ENCODE measurements at regions not wholly inside any gene's neighbourhood (a gene's known extent, or its start where the extent isn't known, plus 50 kb on each side); places are given as distances from the start of the nearest gene placed in this dataset.

DNA sequence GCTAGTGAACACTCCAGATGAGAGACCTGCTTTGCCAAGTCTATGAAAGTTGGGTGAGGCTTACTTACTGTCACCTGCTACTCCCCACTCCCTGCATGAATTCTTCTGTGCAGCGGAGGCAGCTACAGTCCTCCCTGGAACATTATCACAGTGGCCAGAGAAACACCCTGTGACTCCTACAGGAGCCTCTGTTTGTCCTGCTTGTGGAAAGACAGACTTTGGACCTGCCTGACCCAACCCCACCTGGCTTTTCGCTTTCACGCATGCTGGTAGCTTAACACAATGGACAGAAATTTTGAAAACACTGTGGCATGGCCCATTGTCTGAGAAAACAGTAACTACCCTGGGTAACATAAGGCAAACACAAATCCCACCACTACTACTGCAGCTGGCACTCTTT lies 1565.5 kb upstream of the CADM2 start:
- intact Hi-C loops (cut with micrococcal nuclease; ENCODE audit: unreplicated experiment), result no loop called here
- H3K4me2 ChIP-seq (ENCODE audit: low read length), result no peak overlapping the region
- no peak overlapping the region for H2AFZ ChIP-seq (ENCODE audit: low read length)
- no peaks in the 10 kb centered on the region for H3K4me1 ChIP-seq (ENCODE audit: insufficient read depth, low read length, poor library complexity, severe bottlenecking)
- CTCF ChIA-PET (ENCODE audit: unreplicated experiment), result no interaction called here
- H3K9me2 ChIP-seq (ENCODE audit: insufficient read depth, low read length), result no peaks in the 10 kb centered on the region
- POLR2A ChIA-PET, result no interaction called here
- no peaks in the 10 kb centered on the region for H3K79me2 ChIP-seq (ENCODE audit: insufficient read depth, low read depth, low read length)
- DNase-seq (ENCODE audit: low spot score), result no peak
- no peak overlapping the region for H3K4me3 ChIP-seq (ENCODE audit: low read depth, low read length, poor library complexity, severe bottlenecking)
- H4K20me1 ChIP-seq (ENCODE audit: insufficient read depth, low read length), result no peaks in the 10 kb centered on the region
- TF ChIP-seq, protein P1, sequence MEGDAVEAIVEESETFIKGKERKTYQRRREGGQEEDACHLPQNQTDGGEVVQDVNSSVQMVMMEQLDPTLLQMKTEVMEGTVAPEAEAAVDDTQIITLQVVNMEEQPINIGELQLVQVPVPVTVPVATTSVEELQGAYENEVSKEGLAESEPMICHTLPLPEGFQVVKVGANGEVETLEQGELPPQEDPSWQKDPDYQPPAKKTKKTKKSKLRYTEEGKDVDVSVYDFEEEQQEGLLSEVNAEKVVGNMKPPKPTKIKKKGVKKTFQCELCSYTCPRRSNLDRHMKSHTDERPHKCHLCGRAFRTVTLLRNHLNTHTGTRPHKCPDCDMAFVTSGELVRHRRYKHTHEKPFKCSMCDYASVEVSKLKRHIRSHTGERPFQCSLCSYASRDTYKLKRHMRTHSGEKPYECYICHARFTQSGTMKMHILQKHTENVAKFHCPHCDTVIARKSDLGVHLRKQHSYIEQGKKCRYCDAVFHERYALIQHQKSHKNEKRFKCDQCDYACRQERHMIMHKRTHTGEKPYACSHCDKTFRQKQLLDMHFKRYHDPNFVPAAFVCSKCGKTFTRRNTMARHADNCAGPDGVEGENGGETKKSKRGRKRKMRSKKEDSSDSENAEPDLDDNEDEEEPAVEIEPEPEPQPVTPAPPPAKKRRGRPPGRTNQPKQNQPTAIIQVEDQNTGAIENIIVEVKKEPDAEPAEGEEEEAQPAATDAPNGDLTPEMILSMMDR (conservative IDR thresholded peaks at IDR 0.05; ENCODE audit: low read length), result no peak
- TF ChIP-seq EZH2phosphoT487 (IDR thresholded peaks at IDR 0.05; ENCODE audit: borderline replicate concordance, low read depth, low read length), result no peak
- H3K27ac ChIP-seq (ENCODE audit: low read depth, low read length, poor library complexity, severe bottlenecking), result no peak overlapping the region
- H3K36me3 ChIP-seq (ENCODE audit: insufficient read depth, low read length), result no peaks in the 10 kb centered on the region
- no peaks in the 10 kb centered on the region for H3K9me3 ChIP-seq (ENCODE audit: low read length)
- no TSS peak for BruUV-seq (replicated peaks)

DNA sequence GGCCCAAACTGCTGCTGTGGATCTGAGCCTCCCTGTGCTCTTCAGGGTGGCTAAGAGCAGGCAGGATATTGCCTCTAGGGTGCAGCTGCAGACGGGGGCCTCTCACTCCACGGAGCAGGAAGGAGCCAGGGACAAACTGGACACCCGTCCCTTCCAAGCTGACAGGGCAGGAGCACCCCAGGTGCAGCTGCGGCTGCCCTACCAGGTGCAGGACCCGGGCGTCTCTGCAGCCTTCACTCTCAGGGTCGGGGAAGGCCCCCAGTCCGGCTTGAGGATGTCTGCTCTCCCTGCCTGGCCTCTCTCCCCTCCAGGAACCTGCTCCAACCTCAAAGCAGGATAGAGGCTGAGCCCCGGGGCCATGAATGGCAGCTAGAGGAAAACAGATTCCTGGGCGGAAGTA lies 1554.9 kb upstream of the CADM2 start:
- BruUV-seq (replicated peaks), result no TSS peak
- Histone ChIP-seq H2AFZ (ENCODE audit: low read length) (no peak overlapping the region), H3K79me2 (ENCODE audit: insufficient read depth, low read depth, low read length) (no peaks in the 10 kb centered on the region), H3K4me1 (ENCODE audit: insufficient read depth, low read length, poor library complexity, severe bottlenecking) (no peaks in the 10 kb centered on the region), H3K27ac (ENCODE audit: low read depth, low read length, poor library complexity, severe bottlenecking) (no peak overlapping the region), H3K36me3 (ENCODE audit: insufficient read depth, low read length) (no peaks in the 10 kb centered on the region), H4K20me1 (ENCODE audit: insufficient read depth, low read length) (no peaks in the 10 kb centered on the region), H3K9me3 (ENCODE audit: low read length) (no peaks in the 10 kb centered on the region), H3K4me3 (ENCODE audit: low read depth, low read length, poor library complexity, severe bottlenecking) (no peak overlapping the region), H3K4me2 (ENCODE audit: low read length) (no peak overlapping the region), H3K9me2 (ENCODE audit: insufficient read depth, low read length) (no peaks in the 10 kb centered on the region)
- ChIA-PET CTCF (ENCODE audit: unreplicated experiment) (no interaction called here), POLR2A (no interaction called here)
- TF ChIP-seq EZH2phosphoT487 (IDR thresholded peaks at IDR 0.05; ENCODE audit: borderline replicate concordance, low read depth, low read length), result no peak
- TF ChIP-seq, protein P1 (conservative IDR thresholded peaks at IDR 0.05; ENCODE audit: low read length), result no peak
- DNase-seq (ENCODE audit: low spot score), result no peak
- intact Hi-C loops (cut with micrococcal nuclease; ENCODE audit: unreplicated experiment), result no loop called here

DNA sequence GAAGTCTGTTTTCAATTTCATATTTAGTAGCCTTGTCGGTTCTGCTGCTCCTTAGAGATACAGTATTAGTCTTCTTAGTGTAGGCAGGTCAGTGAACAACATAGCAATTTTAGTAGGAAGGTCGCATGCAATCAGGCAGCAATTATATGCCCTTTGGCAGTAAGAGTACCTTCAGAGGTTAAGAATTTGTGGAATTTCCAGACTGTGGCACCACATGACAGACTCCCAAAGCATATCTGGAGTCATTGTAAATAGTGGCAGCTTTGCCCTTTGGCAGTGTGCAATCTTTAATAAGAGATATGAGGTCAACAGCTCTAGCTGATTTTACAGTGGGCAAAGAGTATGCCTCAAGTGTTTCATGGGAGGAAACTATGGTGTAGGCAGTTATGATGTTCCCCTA lies 1532.5 kb upstream of the CADM2 start:
- Histone ChIP-seq H3K27ac (ENCODE audit: low read depth, low read length, poor library complexity, severe bottlenecking) (no peak overlapping the region), H3K4me3 (ENCODE audit: low read depth, low read length, poor library complexity, severe bottlenecking) (no peak overlapping the region), H3K9me3 (ENCODE audit: low read length) (no peaks in the 10 kb centered on the region), H3K4me2 (ENCODE audit: low read length) (no peak overlapping the region), H3K79me2 (ENCODE audit: insufficient read depth, low read depth, low read length) (no peaks in the 10 kb centered on the region), H4K20me1 (ENCODE audit: insufficient read depth, low read length) (no peaks in the 10 kb centered on the region), H3K36me3 (ENCODE audit: insufficient read depth, low read length) (no peaks in the 10 kb centered on the region), H3K9me2 (ENCODE audit: insufficient read depth, low read length) (no peaks in the 10 kb centered on the region), H2AFZ (ENCODE audit: low read length) (no peak overlapping the region), H3K4me1 (ENCODE audit: insufficient read depth, low read length, poor library complexity, severe bottlenecking) (no peaks in the 10 kb centered on the region)
- no peak for DNase-seq (ENCODE audit: low spot score)
- intact Hi-C loops (cut with micrococcal nuclease; ENCODE audit: unreplicated experiment), result no loop called here
- ChIA-PET POLR2A (no interaction called here), CTCF (ENCODE audit: unreplicated experiment) (no interaction called here)
- BruUV-seq (replicated peaks), result no TSS peak
- TF ChIP-seq EZH2phosphoT487 (IDR thresholded peaks at IDR 0.05; ENCODE audit: borderline replicate concordance, low read depth, low read length), result no peak
- TF ChIP-seq, protein P1 (conservative IDR thresholded peaks at IDR 0.05; ENCODE audit: low read length), result no peak

Measured in OCI-LY7 (cell line).